ENCODE measurements at regions not wholly inside any gene's neighbourhood (a gene's known extent, or its start where the extent isn't known, plus 50 kb on each side); places are given as distances from the start of the nearest gene placed in this dataset.

DNA sequence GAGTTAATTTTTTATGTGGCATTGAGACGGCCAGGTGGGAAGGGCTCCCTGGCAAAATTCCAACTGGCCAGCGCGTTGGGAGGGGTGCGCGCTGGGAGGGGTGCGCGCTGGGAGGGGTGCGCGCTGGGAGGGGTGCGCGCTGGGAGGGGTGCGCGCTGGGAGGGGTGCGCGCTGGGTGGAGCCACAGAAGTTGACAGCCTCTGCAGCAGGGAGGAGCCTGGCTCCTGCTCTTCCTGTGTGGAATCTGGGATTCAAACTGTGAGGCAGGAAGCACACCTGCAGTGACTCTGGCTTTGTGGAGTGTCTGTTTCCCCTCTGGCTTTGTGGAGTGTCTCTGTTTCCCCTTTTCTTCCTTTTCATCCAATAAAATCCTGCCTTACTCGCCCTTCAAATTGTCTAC lies 147.9 kb upstream of the CBLN2 start:
- no peak for DNase-seq (ENCODE audit: low read depth)
- no peak overlapping the region for H3K4me3 ChIP-seq (ENCODE audit: low read depth, low read length)
- TF ChIP-seq, protein P1, sequence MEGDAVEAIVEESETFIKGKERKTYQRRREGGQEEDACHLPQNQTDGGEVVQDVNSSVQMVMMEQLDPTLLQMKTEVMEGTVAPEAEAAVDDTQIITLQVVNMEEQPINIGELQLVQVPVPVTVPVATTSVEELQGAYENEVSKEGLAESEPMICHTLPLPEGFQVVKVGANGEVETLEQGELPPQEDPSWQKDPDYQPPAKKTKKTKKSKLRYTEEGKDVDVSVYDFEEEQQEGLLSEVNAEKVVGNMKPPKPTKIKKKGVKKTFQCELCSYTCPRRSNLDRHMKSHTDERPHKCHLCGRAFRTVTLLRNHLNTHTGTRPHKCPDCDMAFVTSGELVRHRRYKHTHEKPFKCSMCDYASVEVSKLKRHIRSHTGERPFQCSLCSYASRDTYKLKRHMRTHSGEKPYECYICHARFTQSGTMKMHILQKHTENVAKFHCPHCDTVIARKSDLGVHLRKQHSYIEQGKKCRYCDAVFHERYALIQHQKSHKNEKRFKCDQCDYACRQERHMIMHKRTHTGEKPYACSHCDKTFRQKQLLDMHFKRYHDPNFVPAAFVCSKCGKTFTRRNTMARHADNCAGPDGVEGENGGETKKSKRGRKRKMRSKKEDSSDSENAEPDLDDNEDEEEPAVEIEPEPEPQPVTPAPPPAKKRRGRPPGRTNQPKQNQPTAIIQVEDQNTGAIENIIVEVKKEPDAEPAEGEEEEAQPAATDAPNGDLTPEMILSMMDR (IDR thresholded peaks at IDR 0.05; ENCODE audit: insufficient read depth, low read depth, low read length): no peak

DNA sequence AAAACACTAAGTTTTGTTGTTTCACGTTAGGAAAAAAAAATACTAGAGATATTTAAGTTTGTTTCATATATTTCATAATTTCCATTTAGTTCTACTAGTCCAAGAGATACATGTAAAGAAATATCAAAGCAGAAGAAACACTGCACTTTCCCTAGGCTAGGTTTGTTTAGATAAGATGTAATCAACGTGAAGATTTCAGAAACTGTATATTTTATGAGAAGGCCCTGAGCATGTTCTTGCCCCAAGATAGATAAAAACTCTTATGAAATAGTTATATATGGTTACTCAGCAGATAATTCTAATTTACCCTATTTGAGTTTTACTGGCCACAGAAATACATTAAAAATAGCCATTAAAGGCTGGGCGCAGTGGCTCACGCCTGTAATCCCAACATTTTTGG lies 143.6 kb upstream of the CBLN2 start:
- no peak for DNase-seq (ENCODE audit: low read depth)
- TF ChIP-seq, protein P1 (IDR thresholded peaks at IDR 0.05; ENCODE audit: insufficient read depth, low read depth, low read length): no peak
- no peak overlapping the region for H3K4me3 ChIP-seq (ENCODE audit: low read depth, low read length)

DNA sequence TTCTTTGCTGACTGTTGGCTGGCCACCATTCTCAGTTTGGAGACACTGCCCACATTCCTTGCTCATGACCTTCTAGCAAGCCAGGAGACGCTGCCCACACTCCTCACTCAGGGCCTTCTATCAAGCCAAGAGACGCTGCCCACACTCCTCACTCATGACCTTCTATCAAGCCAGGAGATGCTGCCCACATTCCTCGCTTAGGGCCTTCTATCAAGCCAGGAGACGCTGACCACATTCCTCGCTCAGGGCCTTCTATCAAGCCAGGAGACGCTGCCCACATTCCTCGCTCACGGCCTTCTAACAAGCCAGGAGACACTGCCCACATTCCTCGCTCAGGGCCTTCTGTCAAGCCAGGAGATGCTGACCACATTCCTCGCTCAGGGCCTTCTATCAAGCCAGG lies 131.3 kb upstream of the CBLN2 start:
- no peak overlapping the region for H3K4me3 ChIP-seq (ENCODE audit: low read depth, low read length)
- TF ChIP-seq, protein P1 (IDR thresholded peaks at IDR 0.05; ENCODE audit: insufficient read depth, low read depth, low read length): no peak
- DNase-seq (ENCODE audit: low read depth): no peak

DNA sequence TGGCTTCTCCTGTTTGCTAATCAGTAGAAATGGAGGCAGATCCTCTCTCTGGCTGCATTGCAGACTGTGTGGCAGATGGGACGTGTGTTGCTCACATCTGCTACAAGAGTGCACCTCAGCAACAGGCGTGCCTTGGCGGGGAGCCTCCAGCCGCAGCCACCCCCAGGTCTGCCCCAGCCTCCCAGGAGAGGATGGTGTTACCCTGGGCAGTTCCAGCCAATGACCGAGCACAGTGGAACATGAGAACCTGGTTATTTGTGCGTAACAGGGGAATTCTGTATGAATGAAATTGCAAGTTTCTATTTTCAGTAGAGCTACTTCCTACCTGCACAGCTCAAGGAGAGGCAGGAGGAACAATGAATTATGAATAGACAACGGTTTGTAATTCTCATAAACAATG lies 130.6 kb upstream of the CBLN2 start:
- DNase-seq (ENCODE audit: low read depth): no peak
- TF ChIP-seq, protein P1 (IDR thresholded peaks at IDR 0.05; ENCODE audit: insufficient read depth, low read depth, low read length): no peak
- H3K4me3 ChIP-seq (ENCODE audit: low read depth, low read length): no peak overlapping the region

DNA sequence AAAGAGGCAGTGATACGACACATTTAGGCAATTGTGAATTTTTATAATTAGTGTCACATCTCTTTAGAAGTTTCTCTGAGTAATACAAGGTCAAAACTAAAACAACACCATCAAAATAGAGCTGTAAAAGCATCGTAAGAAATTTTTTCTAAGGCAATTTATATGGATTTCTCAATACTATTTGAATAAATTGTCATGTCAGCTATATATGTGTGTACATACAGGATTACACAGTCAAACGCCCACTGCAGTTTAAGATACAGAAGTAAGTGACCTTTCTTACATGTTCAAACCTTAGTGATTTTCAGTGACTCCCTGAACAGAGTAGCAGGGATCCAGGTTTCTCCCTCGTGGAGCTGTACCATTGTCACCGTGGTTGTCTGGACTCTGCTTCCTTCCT lies 129.1 kb upstream of the CBLN2 start:
- H3K4me3 ChIP-seq (ENCODE audit: low read depth, low read length): no peak overlapping the region
- TF ChIP-seq, protein P1 (IDR thresholded peaks at IDR 0.05; ENCODE audit: insufficient read depth, low read depth, low read length): no peak
- DNase-seq (ENCODE audit: low read depth): no peak

DNA sequence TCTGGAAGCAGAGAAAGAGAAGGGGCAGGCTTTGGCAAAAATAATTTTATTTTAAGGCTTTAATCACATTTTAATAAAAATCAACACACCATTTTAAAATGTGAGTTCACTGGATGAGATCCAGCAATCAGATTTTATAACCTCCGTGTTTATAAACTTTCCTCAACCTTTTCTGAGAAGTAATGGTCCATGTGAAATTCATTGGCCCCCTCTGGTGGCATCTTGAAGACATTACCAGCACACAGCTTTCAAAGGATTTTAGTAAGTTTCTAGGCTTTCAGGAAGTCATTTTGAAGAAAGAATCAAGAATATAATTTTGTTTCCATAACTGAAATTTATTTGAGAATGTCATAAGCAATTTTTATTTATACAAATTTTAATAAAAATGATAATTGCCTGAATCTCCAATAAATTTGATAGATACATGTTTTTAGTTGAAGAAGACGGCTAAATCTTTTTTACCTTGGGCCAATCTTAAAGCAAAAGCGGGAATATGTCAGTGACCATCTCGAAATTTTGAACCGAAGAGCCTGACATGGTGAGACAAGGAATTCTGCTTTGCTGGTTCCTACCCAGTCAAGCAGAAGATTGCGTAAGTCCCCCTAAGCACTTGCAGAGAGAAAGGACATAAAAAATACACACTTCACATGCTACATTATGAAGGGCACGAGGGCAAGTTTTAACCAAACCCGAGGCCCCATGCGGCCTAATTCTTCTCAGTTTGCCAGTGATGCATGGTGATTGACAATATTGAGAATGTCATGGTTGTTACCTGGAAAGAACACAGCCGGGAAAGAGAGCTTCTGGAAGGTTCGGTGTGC lies 128.4 kb upstream of the CBLN2 start:
- peak; percentile 9 for DNase-seq (ENCODE audit: low read depth)
- H3K4me3 ChIP-seq (ENCODE audit: low read depth, low read length): no peak overlapping the region
- TF ChIP-seq, protein P1 (IDR thresholded peaks at IDR 0.05; ENCODE audit: insufficient read depth, low read depth, low read length): peak; percentile 54

DNA sequence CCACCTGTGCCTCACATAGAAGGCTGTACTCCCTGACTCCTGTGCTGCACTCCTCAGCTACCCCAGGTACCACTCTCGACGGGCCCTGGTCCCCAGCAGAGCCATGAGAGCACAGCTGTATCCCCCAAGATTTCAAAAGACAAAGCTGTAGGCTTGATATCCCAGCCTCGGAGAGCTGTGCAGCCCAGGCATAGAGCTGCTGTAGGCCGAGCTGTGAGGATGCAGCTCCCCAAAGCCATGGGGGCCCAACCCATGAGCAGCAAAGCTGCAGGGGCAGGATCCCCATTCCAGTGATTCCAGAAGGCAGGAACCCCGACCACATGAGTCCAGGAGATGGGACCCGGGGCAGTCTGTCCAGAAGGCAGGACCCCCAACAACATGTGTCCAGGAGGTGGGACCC lies 123.8 kb upstream of the CBLN2 start:
- no peak for DNase-seq (ENCODE audit: low read depth)
- no peak overlapping the region for H3K4me3 ChIP-seq (ENCODE audit: low read depth, low read length)
- TF ChIP-seq, protein P1 (IDR thresholded peaks at IDR 0.05; ENCODE audit: insufficient read depth, low read depth, low read length): no peak
